Stimulated activated CD4-positive, alpha-beta T cell treated with anti-CD3 and anti-CD28 coated beads, TNF-alpha, amount 100 ng/mL, for 4 hours (primary cell): ENCODE measurements at regions not wholly inside any gene's neighbourhood (a gene's known extent, or its start where the extent isn't known, plus 50 kb on each side); places are given as distances from the start of the nearest gene placed in this dataset.

Experiments
- DNase-seq, 3 experiments: peaks; one replicate each; pipeline ENCODE4 v3.0.0-alpha.2; 2020; ENCODE audit warnings: low read depth in 3 of 3

GRCh38 chr10:128852449-128852848 lies 614.6 kb upstream of the MGMT start:
- DNase-seq, result no peak

DNA sequence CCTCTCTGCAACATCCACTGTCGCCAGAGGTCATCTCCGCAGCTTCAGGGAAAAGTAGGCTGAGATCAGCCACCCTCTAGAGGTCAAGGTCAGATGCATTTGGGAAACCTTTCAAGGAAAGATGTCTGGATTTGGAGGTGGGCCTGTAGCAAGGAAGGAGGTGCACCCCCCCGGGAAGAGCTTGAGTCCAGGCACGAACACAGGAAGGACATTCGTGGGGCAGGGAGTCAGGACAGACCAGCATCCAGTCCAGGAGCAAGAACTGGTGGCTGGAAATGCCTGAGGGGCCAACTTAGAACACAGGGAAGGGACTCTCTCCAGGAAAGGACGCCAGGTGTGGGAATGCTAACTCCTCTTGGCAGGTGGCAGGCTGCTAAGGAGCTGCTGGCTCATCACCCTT lies 614.1 kb upstream of the MGMT start:
- DNase-seq, result no peak

DNA sequence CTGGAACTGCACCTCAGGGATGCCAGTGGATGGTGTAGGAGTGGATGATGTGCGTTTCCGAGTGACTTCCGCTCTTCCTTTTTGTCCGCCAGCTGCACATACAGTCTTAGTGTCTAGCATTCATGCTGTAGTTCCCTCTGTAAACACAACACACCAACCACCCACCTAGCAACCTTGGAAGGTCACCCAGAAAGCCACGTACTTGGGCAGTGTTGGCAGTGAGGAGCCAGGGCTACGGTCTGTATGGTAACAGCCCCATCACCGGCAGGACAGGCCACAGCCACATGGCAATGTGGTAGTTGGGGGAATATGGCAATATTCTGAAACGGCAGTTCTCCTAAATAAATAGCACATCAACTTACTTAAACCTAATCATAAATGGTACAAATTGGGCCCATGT lies 613.5 kb upstream of the MGMT start:
- DNase-seq, result no peak

DNA sequence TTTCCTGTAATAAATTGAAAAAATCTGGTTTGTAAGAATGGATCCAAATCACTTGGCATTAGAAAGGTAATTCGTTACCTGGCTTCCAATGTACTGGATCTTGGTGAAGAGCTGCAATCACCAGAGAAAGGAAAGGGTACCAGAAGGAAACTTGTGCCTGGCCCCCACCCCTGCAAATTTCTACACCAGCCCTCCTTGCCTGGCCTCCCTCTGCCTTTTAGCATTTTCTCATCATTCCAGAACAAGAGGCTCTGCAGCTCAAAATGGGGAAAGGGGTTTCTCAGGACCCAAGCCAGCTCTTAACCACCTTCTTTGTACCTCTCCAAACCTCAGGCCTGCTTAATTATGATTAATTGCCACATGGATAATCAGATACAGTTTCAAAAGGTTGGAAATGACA lies 612.8 kb upstream of the MGMT start:
- no peak for DNase-seq

GRCh38 chr10:128854963-128855362 lies 612.1 kb upstream of the MGMT start:
- DNase-seq, result no peak

DNA sequence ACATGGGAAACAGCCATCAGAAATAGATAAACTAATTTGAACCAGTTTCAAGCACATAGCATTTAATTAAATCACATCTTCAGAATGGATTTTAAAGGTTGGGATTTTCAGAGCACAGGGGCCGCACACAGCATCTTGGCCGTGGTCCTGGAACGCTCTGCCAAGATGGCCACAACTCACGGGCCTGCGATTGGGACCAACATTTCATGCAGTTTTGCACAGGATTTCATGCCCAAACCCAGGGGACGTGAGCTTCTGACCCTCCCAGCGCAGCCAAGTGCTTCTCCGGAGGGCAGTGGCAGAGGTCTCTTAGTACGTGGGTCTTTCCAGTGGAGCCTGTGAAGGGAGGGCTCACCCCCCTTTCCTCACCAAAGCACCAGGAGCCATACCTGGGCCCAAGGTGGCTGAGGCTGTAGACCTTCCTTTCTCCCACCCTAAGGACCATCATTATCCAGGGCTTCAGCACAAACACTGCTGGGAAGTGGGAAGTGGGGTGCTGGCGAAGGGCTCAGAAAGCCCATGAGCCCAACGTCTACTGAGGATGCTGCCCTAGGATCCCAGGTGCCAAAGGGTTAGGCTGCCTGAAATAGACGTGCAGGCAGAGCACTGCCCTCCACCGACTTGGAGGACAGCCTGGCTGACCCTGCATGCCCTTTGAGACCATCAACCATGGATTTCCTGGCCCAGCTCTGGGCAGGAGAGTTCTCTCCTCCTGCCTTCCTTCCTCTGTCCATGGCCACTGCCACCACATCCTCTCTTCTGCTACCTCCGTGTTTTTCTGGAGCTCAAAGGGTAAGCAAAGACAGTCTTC lies 611.2 kb upstream of the MGMT start:
- no peak for DNase-seq

DNA sequence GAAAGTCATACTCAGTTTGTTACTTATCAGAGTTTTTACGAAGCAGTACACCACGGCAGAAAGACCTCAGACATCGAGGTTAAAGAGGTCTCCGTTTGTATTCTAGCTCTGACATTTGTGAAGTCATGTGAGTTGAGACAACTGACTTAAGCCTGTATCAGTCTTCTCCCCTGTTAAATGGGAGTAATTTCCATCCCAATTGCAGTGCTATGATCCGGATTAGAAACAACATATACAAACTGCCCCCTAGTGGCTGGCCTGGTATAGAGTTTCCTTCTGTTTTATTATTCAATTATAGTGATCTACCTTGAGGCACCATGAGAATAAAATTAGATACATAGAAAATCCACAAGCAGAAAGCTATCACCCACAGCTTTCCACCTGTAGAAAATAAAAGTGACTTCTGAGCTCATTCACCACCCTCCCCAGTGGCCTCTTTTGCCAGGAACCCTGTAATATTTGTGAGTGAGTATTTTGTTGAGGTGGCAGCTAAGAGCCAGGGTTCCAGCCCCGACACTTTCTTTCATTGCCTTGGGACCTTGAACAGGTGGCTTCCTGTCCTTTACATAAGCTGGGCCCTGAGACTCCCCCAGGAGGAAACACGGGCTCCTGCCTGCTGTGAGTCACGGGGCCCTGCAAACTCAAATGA lies 607.2 kb upstream of the MGMT start:
- DNase-seq, result no peak

DNA sequence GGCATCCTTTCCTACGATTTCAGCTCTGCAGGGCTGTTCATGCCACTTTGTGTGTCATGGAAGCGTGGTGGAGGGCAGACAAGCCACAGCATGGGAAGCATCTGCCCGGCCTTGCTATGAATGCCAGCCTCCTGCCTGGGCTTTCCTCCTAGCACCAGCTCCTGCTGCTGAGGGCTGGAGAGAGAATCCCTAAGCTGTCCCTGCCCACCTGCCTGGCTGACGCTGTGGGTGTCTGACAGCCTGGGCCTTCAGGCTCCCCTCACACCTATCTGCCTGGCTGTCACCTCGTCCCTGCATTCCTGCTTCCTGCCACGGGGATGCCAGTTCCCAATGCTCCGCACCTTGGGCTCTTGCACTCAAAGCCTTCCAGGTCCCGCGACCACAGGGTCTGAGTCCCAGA lies 606.5 kb upstream of the MGMT start:
- no peak for DNase-seq

DNA sequence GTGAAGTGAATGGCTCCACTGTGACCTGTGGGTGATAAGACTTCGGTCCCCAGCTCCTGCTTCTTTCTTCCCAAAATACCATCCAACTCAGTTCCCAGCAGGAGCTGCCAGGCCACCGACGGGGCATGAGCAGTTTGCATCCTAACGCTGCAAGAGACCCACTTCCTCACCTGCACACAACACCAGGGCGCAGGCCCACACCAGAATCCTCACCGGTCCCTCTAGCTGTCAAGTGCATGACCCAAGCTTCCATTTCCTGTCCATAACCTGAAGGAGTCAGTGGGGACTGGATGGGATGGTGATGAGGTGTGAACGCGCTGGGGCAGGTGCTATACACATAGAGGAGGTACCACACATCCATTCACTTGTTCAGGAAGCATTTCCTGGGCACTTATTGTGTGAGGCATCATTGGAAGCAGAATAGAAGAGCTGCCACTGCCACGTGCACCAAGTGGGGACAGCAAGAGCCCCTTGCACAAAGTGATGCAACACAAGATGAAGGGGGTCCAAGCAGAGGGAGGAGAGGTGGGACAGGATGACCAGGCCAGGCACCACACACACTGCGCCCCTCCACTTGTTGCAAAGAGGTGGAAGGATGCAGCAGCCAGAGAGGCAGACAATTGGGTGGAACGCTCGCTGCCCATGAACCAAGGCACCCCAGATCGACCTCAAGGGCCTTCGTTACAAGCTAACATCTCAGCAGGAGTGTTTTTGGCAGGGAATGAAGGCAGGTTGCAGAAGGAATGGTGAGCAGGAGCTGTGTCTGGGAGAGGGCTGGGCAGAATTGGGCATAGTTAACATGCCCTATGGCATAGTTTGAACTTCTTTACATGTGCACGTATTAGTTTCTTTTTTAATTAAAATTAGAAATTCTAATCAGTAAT lies 605.8 kb upstream of the MGMT start:
- no peak for DNase-seq

GRCh38 chr10:128863411-128863810 lies 603.6 kb upstream of the MGMT start:
- no peak for DNase-seq

GRCh38 chr10:128863823-128864405 lies 603.1 kb upstream of the MGMT start:
- no peak for DNase-seq

DNA sequence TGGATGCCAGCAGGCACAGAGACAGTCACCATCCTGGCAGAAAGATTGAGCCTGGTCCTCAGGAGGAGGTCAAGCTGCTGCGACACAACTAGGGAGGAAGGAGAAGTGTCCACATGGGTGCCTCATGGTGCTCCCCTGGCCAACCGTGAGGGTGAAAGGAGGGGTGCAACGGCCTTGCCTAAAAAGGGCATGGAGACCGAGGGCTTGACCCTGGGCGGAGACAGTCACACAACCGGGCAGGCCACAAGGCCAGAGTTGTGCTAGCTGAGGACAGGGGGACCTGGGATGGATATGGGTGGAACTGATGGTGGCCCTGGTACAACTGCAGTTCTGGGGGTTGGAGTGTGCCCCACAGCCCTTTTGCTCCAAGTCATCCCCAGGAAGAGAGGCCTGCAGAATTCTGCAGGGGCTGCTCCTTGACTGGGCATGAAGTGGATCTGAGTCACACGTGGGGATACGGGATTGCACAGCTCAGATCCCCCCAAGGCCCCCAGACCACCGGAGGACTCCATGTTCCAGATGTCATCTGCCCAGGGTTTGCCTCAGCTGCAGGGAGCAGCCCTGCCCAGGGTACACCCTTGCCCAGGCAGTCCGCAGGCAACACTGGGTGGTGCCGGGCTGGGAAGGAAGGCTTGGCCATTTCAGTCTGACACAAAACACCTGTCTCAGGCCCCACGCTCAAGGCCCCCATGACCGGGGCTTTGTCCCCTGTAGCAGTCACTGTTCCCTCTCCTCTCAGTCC lies 602.3 kb upstream of the MGMT start:
- DNase-seq, result no peak

- DNase-seq, result no peak
Observed at GRCh38 chr10:128865436-128866195, 601.4 kb upstream of the MGMT start.

- no peak for DNase-seq
Observed at GRCh38 chr10:128866551-128866950, 600.5 kb upstream of the MGMT start.

- DNase-seq, result no peak
Observed at GRCh38 chr10:128867210-128867609, 599.8 kb upstream of the MGMT start.

DNA sequence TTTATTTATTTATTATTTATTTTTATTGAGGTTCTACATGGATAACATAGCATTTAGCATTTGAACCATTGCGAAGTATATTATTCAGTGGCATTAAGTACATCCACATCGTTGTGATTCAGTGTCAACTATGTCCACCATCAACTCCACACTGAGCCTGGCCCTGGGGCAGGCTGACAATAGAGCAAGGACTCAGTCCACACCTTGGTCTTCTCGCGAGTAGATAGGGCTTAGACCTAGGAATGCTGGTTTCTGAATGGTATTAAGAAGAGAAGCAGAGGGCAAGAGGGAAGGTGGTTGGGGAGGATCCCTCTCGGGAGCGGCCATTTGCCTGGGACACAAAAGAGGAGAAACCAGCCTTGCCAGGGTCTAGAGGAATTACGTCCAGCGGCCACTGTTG lies 599.2 kb upstream of the MGMT start:
- DNase-seq, result no peak

DNA sequence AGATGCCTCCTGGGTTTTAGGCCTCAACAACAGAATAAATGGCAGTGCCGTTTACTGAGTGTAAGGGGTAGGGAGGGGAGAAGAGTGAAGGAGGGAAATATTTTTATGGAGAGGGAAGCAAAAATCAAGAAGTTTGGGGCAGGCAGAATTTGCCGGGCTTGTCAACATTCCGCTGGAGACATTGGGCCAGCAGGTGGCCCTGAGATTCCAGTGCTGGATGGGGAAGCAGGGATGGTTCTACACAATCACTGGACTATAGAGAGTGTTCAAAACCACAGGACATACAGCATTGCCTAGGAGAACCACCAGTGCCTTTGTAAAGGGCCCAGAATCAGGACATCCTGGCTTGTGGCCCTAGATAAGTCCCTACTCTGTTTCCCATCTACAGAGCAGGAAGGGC lies 598.6 kb upstream of the MGMT start:
- DNase-seq, result no peak

- no peak for DNase-seq
Observed at GRCh38 chr10:128869101-128869749, 597.8 kb upstream of the MGMT start.

DNA sequence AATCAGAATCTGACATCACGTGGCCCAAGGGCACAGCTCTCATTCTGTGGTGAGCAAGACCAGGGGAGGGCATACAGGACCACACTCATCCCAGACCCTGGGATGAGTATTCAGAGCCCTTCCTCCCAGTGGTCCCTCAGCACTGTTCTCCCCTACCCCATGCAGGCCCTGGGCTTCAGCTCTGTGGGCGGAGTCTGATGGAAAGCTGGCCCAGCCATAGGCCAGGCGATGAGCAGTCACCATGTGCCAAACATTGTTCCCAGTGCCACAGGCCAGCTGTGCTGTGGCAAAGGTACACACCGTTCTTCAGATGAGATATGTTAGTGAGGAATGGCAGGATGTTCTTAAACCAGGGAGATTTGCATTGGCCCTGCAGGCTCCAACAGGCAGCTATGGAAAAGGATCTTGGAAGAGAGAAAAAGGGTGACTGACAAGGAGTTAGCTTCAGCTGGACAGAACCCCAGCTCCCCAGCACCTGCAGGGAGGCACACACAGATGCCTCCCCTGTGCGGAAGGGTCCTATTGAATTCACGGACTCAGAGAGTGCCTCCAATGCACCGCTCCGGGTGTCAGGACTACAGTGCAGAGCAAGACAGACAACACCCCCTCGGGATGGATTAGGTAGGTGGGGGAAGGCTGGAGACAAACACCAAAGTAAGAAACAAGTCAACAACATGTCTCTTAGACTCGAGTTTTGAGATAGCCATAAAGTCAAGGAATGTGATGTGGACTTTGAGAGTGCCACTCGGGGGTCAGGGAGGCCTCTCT lies 596.0 kb upstream of the MGMT start:
- DNase-seq, result no peak
